Lower leg skin (tissue), 3 donors: ENCODE measurements at regions not wholly inside any gene's neighbourhood (a gene's known extent, or its start where the extent isn't known, plus 50 kb on each side); places are given as distances from the start of the nearest gene placed in this dataset.

ENCODE experiments used
- POLR2A ChIP-seq, 2 donors: fragments of 450-650 bp; IDR thresholded peaks; one replicate each; pipeline ENCODE4 v1.6.1; 2016 to 2017; ENCODE audit warnings: antibody characterized with exemption in 2 of 2, mild to moderate bottlenecking in 1 of 2, moderate library complexity in 1 of 2
- TF ChIP-seq, protein P1 (sequence below), 3 donors: fragments of 450-650 bp; IDR thresholded peaks; one replicate each; pipeline ENCODE4 v1.5.1; 2016; ENCODE audit warnings: antibody characterized with exemption in 3 of 3, mild to moderate bottlenecking in 3 of 3, moderate library complexity in 2 of 3

GRCh38 chr2:856456-856855, 94.2 kb upstream of the SNTG2 start:
- TF ChIP-seq, protein P1, sequence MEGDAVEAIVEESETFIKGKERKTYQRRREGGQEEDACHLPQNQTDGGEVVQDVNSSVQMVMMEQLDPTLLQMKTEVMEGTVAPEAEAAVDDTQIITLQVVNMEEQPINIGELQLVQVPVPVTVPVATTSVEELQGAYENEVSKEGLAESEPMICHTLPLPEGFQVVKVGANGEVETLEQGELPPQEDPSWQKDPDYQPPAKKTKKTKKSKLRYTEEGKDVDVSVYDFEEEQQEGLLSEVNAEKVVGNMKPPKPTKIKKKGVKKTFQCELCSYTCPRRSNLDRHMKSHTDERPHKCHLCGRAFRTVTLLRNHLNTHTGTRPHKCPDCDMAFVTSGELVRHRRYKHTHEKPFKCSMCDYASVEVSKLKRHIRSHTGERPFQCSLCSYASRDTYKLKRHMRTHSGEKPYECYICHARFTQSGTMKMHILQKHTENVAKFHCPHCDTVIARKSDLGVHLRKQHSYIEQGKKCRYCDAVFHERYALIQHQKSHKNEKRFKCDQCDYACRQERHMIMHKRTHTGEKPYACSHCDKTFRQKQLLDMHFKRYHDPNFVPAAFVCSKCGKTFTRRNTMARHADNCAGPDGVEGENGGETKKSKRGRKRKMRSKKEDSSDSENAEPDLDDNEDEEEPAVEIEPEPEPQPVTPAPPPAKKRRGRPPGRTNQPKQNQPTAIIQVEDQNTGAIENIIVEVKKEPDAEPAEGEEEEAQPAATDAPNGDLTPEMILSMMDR (IDR thresholded peaks at IDR 0.05) = no peak
- no peak for TF ChIP-seq POLR2A (IDR thresholded peaks at IDR 0.05)
